IMR-90 (cell line): ENCODE measurements at regions not wholly inside any gene's neighbourhood (a gene's known extent, or its start where the extent isn't known, plus 50 kb on each side); places are given as distances from the start of the nearest gene placed in this dataset.

Experiments
- BHLHE40 ChIP-seq: fragments of 150-350 bp; IDR thresholded peaks from 2 replicates; pipeline ENCODE4 v1.6.1; 2016; ENCODE audit warnings: mild to moderate bottlenecking, low read depth, low read length
- CEBPB ChIP-seq: IDR thresholded peaks from 2 replicates; pipeline ENCODE4 v1.6.1; 2012; ENCODE audit warnings: low read depth, low read length, improper control_type of control experiment
- CHD1 ChIP-seq: IDR thresholded peaks from 2 replicates; pipeline ENCODE4 v1.6.1; 2012; ENCODE audit warnings: low read depth, low read length, improper control_type of control experiment
- FOS ChIP-seq: fragments of 150-350 bp; IDR thresholded peaks from 2 replicates; pipeline ENCODE4 v1.6.1; 2016; ENCODE audit warnings: low read depth, low read length
- MAZ ChIP-seq: IDR thresholded peaks from 2 replicates; pipeline ENCODE4 v1.6.1; 2012; ENCODE audit warnings: low read depth, mild to moderate bottlenecking, low read length, improper control_type of control experiment, moderate library complexity, borderline replicate concordance
- POLR2A ChIP-seq: IDR thresholded peaks from 2 replicates; pipeline ENCODE4 v1.6.1; 2012; ENCODE audit warnings: mild to moderate bottlenecking, low read depth, low read length
- RFX5 ChIP-seq: IDR thresholded peaks from 2 replicates; pipeline ENCODE4 v1.8.0; 2012; ENCODE audit warnings: low read depth, mild to moderate bottlenecking, low read length, moderate library complexity
- SMC3 ChIP-seq: fragments of 150-350 bp; IDR thresholded peaks from 2 replicates; pipeline ENCODE4 v1.6.1; 2016; ENCODE audit warnings: low read depth, mild to moderate bottlenecking, antibody characterized with exemption, low read length, moderate library complexity
- TF ChIP-seq, protein P1 (sequence below): conservative IDR thresholded peaks from 2 replicates; pipeline ENCODE4 v1.5.1; 2012; ENCODE audit warnings: mild to moderate bottlenecking, low read depth, low read length, improper control_type of control experiment
- TF ChIP-seq, protein P2 (sequence below): fragments of 150-350 bp; IDR thresholded peaks from 2 replicates; pipeline ENCODE4 v1.6.1; 2016; ENCODE audit warnings: low read depth, mild to moderate bottlenecking, low read length, moderate library complexity, borderline replicate concordance
- TF ChIP-seq, protein P3 (sequence below): fragments of 150-350 bp; IDR thresholded peaks from 2 replicates; pipeline ENCODE4 v1.6.1; 2017; ENCODE audit warnings: mild to moderate bottlenecking, antibody characterized with exemption, low read length, low read depth

DNA sequence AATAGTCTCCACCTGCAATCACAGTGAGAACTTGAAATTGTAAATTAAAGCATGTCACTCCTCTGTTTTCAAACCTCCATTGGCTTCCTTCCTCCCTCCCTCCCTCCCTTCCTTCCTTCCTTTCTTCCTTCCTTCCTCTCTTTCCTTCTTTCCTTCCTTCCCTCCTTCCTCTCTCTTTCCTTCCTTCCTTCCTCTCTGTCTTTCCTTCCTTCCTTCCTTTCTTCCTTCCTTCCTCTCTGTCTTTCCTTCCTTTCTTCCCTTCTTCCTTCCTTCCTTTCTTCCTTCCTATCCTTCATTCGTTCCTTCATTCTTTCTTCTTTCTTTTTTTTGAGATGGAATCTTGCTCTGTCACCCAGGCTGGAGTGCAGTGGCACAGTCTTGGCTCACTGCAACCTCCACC, 595.0 kb upstream of the ZNF608 start:
- TF ChIP-seq MAZ: no peak
- TF ChIP-seq, protein P1, sequence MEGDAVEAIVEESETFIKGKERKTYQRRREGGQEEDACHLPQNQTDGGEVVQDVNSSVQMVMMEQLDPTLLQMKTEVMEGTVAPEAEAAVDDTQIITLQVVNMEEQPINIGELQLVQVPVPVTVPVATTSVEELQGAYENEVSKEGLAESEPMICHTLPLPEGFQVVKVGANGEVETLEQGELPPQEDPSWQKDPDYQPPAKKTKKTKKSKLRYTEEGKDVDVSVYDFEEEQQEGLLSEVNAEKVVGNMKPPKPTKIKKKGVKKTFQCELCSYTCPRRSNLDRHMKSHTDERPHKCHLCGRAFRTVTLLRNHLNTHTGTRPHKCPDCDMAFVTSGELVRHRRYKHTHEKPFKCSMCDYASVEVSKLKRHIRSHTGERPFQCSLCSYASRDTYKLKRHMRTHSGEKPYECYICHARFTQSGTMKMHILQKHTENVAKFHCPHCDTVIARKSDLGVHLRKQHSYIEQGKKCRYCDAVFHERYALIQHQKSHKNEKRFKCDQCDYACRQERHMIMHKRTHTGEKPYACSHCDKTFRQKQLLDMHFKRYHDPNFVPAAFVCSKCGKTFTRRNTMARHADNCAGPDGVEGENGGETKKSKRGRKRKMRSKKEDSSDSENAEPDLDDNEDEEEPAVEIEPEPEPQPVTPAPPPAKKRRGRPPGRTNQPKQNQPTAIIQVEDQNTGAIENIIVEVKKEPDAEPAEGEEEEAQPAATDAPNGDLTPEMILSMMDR: no peak
- no peak for TF ChIP-seq RFX5
- no peak for TF ChIP-seq POLR2A
- TF ChIP-seq SMC3: no peak
- no peak for TF ChIP-seq CHD1
- TF ChIP-seq CEBPB: no peak
- TF ChIP-seq, protein P2, sequence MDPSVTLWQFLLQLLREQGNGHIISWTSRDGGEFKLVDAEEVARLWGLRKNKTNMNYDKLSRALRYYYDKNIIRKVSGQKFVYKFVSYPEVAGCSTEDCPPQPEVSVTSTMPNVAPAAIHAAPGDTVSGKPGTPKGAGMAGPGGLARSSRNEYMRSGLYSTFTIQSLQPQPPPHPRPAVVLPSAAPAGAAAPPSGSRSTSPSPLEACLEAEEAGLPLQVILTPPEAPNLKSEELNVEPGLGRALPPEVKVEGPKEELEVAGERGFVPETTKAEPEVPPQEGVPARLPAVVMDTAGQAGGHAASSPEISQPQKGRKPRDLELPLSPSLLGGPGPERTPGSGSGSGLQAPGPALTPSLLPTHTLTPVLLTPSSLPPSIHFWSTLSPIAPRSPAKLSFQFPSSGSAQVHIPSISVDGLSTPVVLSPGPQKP: no peak
- TF ChIP-seq, protein P3, sequence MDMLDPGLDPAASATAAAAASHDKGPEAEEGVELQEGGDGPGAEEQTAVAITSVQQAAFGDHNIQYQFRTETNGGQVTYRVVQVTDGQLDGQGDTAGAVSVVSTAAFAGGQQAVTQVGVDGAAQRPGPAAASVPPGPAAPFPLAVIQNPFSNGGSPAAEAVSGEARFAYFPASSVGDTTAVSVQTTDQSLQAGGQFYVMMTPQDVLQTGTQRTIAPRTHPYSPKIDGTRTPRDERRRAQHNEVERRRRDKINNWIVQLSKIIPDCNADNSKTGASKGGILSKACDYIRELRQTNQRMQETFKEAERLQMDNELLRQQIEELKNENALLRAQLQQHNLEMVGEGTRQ: no peak
- TF ChIP-seq BHLHE40: no peak
- no peak for TF ChIP-seq FOS
